Ovary (tissue), 3 donors: ENCODE measurements at regions not wholly inside any gene's neighbourhood (a gene's known extent, or its start where the extent isn't known, plus 50 kb on each side); places are given as distances from the start of the nearest gene placed in this dataset.

Experiments
- POLR2A ChIP-seq: fragments of 450-650 bp; IDR thresholded peaks from one replicate; pipeline ENCODE4 v1.6.1; 2017; ENCODE audit warnings: antibody characterized with exemption, mild to moderate bottlenecking, moderate library complexity
- TF ChIP-seq, protein P1 (sequence below), 3 donors: fragments of 450-650 bp in 2 of 3; fragments of 200-600 bp in 1 of 3; IDR thresholded peaks; one replicate each; pipeline versions ENCODE4 v1.5.1 to v1.8.0; 2016 to 2022; ENCODE audit warnings: antibody characterized with exemption in 3 of 3, mild to moderate bottlenecking in 1 of 3
- donor health status: DM: no; HTN: no; CAD: no.

DNA sequence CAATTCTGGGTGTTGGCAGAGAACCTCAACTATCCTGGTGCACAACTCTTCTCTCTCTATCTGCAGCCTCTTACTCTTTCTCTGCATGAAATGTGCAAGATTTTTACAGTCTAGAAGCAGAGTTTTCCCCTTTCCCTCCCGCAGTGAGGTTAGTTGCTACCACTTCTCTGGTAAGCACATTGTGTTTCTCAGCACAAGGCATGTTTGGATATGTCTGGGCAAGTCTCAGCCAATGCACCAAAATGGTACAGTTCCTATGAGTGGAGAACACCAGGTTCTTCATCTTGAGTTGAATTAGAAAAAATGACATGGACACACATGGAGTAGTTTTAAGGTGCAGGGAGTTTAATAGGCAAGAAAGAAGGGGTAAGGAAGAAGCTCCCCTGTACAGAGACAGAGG lies 187.0 kb downstream of the CCNG2 start:
- TF ChIP-seq, protein P1, sequence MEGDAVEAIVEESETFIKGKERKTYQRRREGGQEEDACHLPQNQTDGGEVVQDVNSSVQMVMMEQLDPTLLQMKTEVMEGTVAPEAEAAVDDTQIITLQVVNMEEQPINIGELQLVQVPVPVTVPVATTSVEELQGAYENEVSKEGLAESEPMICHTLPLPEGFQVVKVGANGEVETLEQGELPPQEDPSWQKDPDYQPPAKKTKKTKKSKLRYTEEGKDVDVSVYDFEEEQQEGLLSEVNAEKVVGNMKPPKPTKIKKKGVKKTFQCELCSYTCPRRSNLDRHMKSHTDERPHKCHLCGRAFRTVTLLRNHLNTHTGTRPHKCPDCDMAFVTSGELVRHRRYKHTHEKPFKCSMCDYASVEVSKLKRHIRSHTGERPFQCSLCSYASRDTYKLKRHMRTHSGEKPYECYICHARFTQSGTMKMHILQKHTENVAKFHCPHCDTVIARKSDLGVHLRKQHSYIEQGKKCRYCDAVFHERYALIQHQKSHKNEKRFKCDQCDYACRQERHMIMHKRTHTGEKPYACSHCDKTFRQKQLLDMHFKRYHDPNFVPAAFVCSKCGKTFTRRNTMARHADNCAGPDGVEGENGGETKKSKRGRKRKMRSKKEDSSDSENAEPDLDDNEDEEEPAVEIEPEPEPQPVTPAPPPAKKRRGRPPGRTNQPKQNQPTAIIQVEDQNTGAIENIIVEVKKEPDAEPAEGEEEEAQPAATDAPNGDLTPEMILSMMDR (IDR thresholded peaks at IDR 0.05) = no peak
- TF ChIP-seq POLR2A = no peak
